Glutamatergic neuron (in vitro differentiated cells): ENCODE measurements at regions not wholly inside any gene's neighbourhood (a gene's known extent, or its start where the extent isn't known, plus 50 kb on each side); places are given as distances from the start of the nearest gene placed in this dataset.
A peak's percentile ranks its signal among the peaks of the same experiment; 100 is the strongest.

ENCODE experiments used
- DNase-seq: peaks from one replicate; pipeline ENCODE4 v3.0.0; 2022
- H3K27ac Mint-ChIP-seq: one replicate; pipeline ENCODE4 v1.8.0; 2020; ENCODE audit warnings: mild to moderate bottlenecking, mixed read lengths, inconsistent platforms; ENCODE audit not compliant: unreplicated experiment
- H3K27me3 Mint-ChIP-seq: one replicate; pipeline ENCODE4 v1.8.0; 2020; ENCODE audit warnings: mild to moderate bottlenecking, moderate library complexity, mixed read lengths, inconsistent platforms; ENCODE audit not compliant: unreplicated experiment
- H3K36me3 Mint-ChIP-seq: one replicate; pipeline ENCODE4 v1.8.0; 2020; ENCODE audit warnings: mild to moderate bottlenecking, mixed read lengths, inconsistent platforms; ENCODE audit not compliant: unreplicated experiment
- H3K4me1 Mint-ChIP-seq: one replicate; pipeline ENCODE4 v1.8.0; 2020; ENCODE audit warnings: mild to moderate bottlenecking, low read depth, mixed read lengths, inconsistent platforms; ENCODE audit not compliant: unreplicated experiment
- H3K4me3 Mint-ChIP-seq: one replicate; pipeline ENCODE4 v1.8.0; 2020; ENCODE audit warnings: mild to moderate bottlenecking, mixed read lengths, inconsistent platforms; ENCODE audit not compliant: unreplicated experiment
- H3K9me3 Mint-ChIP-seq: one replicate; pipeline ENCODE4 v1.8.0; 2020; ENCODE audit warnings: mild to moderate bottlenecking, moderate library complexity, mixed read lengths, inconsistent platforms; ENCODE audit not compliant: unreplicated experiment
- TF ChIP-seq, protein P1 (sequence below): fragments of 200-600 bp; sonication (generic); IDR thresholded peaks from one replicate; pipeline ENCODE4 v1.5.0; 2021; ENCODE audit not compliant: partially characterized antibody, unreplicated experiment

DNA sequence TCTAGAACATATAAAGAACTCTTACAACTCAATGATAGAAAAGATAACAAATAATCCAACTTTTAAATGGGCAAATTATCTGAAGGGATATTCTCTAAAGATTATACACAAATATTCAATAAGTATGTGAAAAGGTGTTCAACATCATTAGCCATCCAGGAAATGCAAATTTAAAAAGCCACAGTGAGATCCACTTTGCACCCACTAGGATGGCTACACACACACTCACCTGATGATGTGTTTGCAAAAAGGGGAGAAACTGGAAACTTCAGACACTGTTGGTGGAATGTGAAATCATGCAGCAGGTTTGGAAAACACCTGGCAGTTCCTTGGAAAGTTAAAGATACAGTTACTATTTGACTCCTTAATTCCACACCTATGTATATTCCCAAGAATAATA, 87.2 kb upstream of the GYPC start:
- H3K27ac Mint-ChIP-seq: no peak overlapping the region

DNA sequence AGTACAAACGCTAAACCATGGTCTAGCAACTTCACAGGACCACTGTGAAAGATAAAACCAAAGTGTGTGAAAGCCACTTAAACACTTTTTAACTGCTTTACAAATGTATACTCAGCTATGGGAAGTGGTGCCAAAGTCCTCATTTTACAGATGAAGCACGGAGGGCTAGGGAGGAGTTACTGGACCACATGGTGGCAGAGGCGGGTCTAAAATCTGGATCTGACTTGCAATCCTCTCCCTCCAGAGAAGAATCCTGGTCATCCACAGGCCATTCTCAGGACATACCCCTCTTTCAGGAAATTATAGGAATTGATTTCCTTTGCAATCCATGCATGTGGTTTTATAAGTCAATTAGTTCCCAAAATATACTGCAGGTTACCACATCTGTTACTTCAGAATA, 84.6 kb upstream of the GYPC start:
- no peak for DNase-seq
- TF ChIP-seq, protein P1, sequence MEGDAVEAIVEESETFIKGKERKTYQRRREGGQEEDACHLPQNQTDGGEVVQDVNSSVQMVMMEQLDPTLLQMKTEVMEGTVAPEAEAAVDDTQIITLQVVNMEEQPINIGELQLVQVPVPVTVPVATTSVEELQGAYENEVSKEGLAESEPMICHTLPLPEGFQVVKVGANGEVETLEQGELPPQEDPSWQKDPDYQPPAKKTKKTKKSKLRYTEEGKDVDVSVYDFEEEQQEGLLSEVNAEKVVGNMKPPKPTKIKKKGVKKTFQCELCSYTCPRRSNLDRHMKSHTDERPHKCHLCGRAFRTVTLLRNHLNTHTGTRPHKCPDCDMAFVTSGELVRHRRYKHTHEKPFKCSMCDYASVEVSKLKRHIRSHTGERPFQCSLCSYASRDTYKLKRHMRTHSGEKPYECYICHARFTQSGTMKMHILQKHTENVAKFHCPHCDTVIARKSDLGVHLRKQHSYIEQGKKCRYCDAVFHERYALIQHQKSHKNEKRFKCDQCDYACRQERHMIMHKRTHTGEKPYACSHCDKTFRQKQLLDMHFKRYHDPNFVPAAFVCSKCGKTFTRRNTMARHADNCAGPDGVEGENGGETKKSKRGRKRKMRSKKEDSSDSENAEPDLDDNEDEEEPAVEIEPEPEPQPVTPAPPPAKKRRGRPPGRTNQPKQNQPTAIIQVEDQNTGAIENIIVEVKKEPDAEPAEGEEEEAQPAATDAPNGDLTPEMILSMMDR: no peak
- no peak overlapping the region for H3K27ac Mint-ChIP-seq

More for the DNA sequence above, 87.2 kb upstream of the GYPC start:
- H3K9me3 Mint-ChIP-seq: no peaks in the 10 kb centered on the region
- H3K4me3 Mint-ChIP-seq: no peak overlapping the region
- no peaks in the 10 kb centered on the region for H3K36me3 Mint-ChIP-seq
- no peaks in the 10 kb centered on the region for H3K4me1 Mint-ChIP-seq
- no peaks in the 10 kb centered on the region for H3K27me3 Mint-ChIP-seq
- no peak for DNase-seq
- TF ChIP-seq, protein P1: no peak

DNA sequence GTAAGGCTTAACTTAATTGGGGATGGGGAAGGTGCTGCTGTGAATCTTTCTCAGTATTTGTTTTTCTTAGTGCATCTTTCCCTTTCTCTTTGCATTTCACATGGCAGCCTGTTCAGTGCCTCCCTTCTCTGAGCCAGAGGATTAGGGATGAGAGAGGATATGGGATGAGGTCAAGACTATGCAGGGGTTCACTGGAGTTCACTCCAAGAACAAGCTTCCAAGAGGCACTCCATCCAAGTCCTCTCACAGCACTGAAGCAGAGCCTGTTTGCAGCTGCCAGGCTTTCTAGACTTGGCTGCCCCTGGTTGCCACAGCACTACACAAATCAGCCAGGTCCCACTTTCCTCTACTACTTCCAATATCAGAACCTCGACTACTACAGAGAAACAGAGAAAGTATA, 80.3 kb upstream of the GYPC start:
- no peak overlapping the region for H3K4me3 Mint-ChIP-seq
- TF ChIP-seq, protein P1: no peak
- DNase-seq: no peak
- H3K27ac Mint-ChIP-seq: no peak overlapping the region
- no peaks in the 10 kb centered on the region for H3K4me1 Mint-ChIP-seq
- H3K9me3 Mint-ChIP-seq: no peaks in the 10 kb centered on the region
- no peaks in the 10 kb centered on the region for H3K27me3 Mint-ChIP-seq
- H3K36me3 Mint-ChIP-seq: no peaks in the 10 kb centered on the region

More for the DNA sequence above, 84.6 kb upstream of the GYPC start:
- Mint-ChIP-seq H3K4me1 (no peaks in the 10 kb centered on the region), H3K36me3 (no peaks in the 10 kb centered on the region), H3K9me3 (no peaks in the 10 kb centered on the region), H3K4me3 (no peak overlapping the region), H3K27me3 (no peaks in the 10 kb centered on the region)

DNA sequence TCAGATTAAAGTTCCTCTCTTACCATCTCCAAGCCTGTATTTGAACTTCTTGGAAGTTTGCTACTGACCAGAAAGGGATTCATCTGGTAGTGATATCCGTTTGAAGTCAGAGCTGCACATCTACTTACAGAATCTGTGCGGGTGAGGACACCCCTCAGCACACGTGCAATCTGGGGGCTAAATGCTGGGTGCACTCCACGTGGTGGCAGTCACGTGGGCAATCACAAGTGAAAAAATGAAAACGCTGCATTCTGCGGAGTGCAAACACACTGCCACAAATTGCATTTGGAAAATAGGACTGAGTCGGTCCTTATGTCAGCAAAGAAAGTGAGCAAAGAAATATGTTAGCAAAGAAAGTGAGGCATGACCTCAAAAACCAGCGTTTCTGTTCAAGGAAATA, 76.1 kb upstream of the GYPC start:
- H3K4me3 Mint-ChIP-seq: no peak overlapping the region
- no peak for DNase-seq
- TF ChIP-seq, protein P1: no peak

DNA sequence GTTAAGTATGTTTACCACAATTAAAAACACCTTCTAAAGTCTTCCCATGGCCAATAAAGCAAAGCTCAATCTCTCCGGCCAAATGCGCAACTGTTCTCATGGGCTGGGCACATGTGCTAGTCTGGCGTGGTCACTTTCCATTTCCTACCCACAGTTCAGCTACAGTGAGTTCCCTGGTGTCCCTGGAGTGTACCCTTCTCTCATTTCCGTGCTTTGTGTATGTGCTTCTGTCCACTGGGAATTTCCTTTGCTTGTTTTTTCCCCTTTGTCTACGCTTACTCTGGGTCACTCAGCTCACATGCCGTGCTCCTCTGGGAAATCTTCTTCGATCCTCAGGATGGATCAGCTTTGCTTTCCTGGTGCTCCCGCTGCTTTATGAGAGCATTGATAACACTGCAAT, 69.6 kb upstream of the GYPC start:
- TF ChIP-seq, protein P1: no peak
- peaks cover 13% of the 10 kb centered on the region for H3K4me1 Mint-ChIP-seq
- peak overlapping the region; percentile 64 for H3K4me3 Mint-ChIP-seq
- no peaks in the 10 kb centered on the region for H3K36me3 Mint-ChIP-seq
- peaks cover 3% of the 10 kb centered on the region for H3K9me3 Mint-ChIP-seq
- peak overlapping the region; percentile 78 for H3K27ac Mint-ChIP-seq
- H3K27me3 Mint-ChIP-seq: peaks cover 5% of the 10 kb centered on the region
- DNase-seq: peak; percentile 50

More for the DNA sequence above, 76.1 kb upstream of the GYPC start:
- Mint-ChIP-seq H3K9me3 (no peaks in the 10 kb centered on the region), H3K27ac (no peak overlapping the region), H3K4me1 (no peaks in the 10 kb centered on the region), H3K27me3 (no peaks in the 10 kb centered on the region), H3K36me3 (no peaks in the 10 kb centered on the region)
